ENCODE measurements at regions not wholly inside any gene's neighbourhood (a gene's known extent, or its start where the extent isn't known, plus 50 kb on each side); places are given as distances from the start of the nearest gene placed in this dataset.

- DNase-seq (ENCODE audit: low spot score), result no peak
Measured at GRCh38 chr1:77632216-77632615, 50.2 kb downstream of the ZZZ3 start.

DNA sequence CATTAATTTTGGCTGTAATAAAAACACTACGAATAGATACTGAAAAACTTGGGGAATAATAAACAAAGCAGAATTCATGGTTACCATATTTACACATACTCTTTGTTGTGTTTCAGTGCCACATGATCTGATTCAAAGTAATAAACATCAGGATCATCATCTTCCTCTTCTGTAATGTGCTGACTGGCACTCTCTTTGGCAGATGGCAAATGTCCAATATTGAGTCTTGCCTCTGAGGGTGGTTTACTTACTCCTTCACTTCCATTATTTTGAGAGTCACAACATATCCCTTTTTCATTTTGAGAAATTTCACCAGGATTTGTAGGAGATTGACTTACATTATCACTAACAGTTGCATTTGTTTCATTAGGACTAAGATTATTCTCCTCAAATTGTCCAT, 50.7 kb downstream of the ZZZ3 start:
- no peak for DNase-seq (ENCODE audit: low spot score)

DNA sequence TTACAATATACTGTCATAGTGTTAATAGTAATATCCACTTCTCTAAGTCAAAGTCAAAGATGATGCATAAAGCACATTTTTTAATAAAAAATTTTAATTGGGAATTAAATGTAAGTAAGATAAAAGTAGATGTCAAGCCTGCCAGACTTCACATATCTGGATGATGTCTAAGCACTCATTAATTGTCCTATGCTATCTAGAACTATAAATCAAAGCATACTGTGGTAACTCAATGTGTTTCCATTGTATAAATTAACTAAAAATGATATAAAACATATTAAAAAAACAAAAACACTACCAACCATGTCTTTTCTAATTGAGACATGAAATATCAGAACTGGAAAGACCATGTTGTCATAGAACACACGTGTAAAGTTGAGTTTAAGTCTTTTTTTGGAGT, 51.2 kb downstream of the ZZZ3 start:
- no peak for DNase-seq (ENCODE audit: low spot score)

DNA sequence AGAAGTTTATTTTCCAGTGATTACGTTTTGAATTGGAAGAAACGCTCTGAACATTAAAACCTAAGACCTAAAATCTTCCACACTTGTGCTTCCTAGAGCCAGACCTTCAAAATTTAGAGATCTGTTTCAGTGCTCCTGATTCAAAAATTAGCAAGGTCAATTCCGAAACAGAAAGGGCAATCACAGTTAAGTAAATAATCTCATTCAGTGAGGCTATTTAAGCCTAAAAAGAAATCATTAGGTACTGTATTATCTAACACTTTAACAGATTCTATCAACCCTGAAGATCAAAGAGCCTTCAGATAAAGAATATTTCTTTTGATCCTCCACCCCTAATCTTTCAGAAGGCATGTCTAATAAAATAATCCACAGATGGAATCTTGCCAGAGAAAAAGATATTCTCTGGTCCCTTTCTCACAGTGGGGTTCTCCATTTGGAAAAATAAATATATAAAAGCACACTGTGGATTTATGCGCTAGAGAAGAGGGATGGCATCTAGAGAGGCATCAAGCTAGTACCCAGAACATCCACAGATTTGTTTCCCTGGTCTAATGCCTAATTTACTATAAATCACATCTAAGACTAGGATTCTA, 54.4 kb downstream of the ZZZ3 start:
- no peak for DNase-seq (ENCODE audit: low spot score)

- DNase-seq (ENCODE audit: low spot score), result peak; percentile 16
Measured at GRCh38 chr1:77625250-77625649, 57.2 kb downstream of the ZZZ3 start.

- DNase-seq (ENCODE audit: low spot score), result peak; percentile 57
Measured at GRCh38 chr1:77624102-77624501, 58.4 kb downstream of the ZZZ3 start.

GRCh38 chr1:77623066-77623465, 59.4 kb downstream of the ZZZ3 start:
- DNase-seq (ENCODE audit: low spot score), result no peak

DNA sequence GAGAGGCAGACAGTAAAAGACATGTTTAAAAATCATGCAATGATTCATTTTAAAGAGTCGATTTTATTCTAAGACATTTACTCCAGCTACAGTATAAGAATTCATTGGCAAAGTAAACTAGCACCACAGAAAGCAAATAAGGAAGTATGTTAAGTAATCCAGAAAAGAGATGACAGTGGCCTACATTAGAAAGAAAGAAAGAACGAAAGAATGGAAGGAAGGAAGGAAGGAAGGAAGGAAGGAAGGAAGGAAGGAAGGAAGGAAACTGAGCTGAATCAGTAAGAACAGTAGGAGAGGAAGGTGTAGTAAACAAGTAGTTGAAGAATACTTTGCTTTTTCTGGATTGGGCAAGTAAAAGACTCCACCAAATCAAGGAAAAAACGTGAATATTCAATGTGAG, 62.2 kb downstream of the ZZZ3 start:
- DNase-seq (ENCODE audit: low spot score), result no peak

- DNase-seq (ENCODE audit: low spot score), result no peak
Measured at GRCh38 chr1:77614037-77614436, 68.4 kb downstream of the ZZZ3 start.

Measured in kidney capillary endothelial cell (primary cell).